HG03039 (cell line): ENCODE measurements at regions not wholly inside any gene's neighbourhood (a gene's known extent, or its start where the extent isn't known, plus 50 kb on each side); places are given as distances from the start of the nearest gene placed in this dataset.
"Not testable (repeated sequence)": the region's sequence is repeated elsewhere in the genome, so short reads cannot be mapped to it uniquely, and the experiment has no call there.

Experiments used
- ATAC-seq: cut with Tn5 transposase; IDR thresholded peaks from one replicate; pipeline ENCODE4 v1.9.1; 2021; ENCODE audit warnings: mild to moderate bottlenecking, moderate library complexity; ENCODE audit not compliant: unreplicated experiment

DNA sequence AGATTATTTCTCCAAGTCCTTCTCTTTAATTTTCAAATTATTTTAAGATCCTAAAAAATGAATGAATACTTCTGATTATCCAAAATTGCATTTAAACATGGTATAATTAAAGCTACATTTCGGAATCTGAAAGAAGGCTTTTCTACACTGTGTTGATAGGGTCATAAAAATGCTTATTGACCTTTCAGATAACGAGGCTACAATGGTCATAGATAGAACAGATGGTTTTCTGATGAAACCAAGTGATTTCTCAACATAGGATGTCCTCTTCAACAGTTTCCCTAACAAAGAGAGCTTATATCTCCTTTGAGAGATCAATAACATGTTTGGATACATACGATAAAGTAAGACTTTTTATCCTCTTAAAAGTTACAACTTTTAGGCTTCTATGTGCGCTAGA, 201.1 kb downstream of the PTH2R start:
- ATAC-seq, result no peak

DNA sequence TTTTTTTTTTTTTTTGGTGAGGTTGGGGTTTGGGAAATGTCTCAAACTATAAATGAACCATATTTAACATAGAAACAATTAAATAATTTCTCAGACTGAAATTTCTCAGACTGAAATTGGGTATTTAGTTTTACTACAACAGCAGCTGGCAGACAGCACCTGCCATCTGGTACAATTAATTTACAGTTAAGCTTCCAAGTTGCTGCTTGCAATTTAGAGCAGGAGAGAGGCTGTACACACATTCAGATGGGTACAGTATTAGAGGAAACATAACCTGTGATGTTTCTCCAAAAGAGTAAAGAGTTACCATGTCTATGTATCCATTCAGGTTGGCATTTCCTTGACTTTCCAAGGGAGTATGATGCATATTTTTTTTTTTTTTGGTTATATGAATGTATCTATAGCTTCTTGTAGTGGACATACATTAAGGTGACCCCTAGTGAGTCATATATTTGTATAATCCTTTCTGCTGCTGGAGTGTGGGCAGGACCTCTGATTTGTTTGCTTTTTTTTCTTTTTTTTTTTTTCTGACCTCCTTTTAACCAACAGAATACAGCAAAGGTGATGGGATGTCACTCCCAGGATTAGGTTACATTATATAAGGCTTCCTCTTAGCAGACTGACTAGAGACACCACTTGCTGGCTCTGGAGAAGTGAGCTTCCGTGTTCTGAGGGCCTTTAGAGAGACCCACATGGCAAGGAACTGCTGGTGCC, 201.7 kb downstream of the PTH2R start:
- no peak for ATAC-seq

GRCh38 chr2:208609166-208609804, 202.7 kb downstream of the PTH2R start:
- ATAC-seq, result no peak

- not testable (repeated sequence) for ATAC-seq
Measured at GRCh38 chr2:208615675-208616074, 209.1 kb downstream of the PTH2R start.

DNA sequence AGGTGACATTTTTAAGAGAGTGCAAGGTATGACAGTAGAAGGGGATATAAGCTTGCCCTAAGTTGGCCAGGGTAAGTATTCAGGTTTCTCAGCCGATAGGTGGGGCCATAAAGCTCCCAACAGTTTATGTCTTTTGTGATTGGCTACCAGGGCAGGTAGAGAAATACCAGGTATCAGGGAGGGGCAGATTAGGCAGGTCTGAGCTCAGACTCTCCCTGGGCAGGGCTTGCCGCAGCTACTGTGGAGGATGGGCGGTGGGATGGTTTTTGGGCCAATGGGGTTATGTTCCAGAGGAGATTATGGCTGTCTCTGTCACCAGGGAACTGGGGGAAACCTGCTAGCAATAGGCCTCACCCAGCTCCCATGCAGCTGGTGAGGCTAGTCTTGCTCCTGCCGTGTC, 211.6 kb downstream of the PTH2R start:
- ATAC-seq, result no peak

- ATAC-seq, result no peak
Measured at GRCh38 chr2:208619993-208620392, 213.4 kb downstream of the PTH2R start.

- no peak for ATAC-seq
Measured at GRCh38 chr2:208620487-208620978, 213.9 kb downstream of the PTH2R start.

DNA sequence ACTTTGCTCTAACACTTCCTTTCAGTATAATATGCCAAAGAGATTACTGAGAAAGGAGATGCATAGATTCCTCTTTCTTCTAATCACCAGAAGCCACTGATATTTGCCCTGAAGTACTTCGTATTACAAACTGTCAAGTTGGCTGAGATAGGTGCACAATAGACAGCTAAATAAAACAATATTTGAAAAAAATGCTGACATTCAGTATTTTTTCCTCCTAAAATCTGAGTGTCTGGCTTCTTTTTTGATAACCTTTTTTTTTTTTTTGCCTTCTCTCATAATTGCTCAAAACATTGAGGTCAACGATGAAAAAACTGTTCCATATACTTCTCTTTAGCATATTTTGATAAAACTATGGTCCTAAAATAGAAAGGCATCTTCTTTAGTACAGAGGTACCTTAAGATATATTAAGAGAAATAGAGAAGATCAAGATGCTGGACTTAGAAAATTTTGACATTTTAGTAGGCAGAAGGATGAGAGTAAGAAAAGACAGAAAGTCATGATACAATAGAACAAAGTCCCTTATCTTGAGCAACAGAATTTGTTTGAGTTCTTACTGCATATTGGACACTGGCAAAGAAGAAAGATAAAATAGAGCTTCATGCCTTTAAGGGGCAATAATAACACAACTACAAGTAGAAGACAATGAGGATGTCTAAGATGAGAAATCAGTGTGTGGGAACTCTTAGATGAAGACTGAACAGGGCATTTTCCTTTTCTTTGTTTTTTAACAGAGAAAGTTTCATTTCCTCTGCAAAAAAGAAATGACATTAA, 220.7 kb downstream of the PTH2R start:
- no peak for ATAC-seq

- ATAC-seq, result no peak
Measured at GRCh38 chr2:208627916-208628315, 221.3 kb downstream of the PTH2R start.

GRCh38 chr2:208638059-208638458, 231.5 kb downstream of the PTH2R start:
- ATAC-seq, result no peak

DNA sequence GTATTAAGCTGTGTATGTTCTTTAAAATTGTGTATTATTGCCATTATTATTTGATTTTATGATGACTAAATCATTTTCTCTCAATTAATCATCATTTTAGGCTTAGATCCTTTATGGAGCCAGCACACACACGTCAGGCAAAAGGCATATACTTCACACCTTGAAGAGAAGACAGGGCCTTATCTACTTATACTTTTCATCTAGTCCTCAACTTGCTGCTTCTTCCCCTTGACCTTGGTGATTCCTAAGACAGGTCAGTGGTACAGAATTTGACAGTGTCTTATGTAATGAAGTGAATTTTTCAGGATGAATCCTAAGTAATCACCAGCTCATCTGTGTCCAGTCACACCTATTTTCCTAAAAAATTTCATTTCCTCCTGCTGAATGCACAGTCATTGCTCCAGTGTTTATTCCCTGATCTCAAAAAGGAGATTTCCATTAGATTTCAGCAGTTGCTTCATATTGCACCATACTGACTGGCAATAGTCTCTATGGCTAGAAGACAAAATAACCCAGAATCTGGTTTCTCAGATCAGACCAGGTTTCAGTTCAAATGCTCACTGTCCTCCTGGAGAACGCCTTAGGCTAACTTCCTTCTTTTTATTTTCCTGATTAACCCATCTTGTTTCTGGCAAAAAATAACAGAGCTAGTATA, 235.7 kb downstream of the PTH2R start:
- no peak for ATAC-seq

DNA sequence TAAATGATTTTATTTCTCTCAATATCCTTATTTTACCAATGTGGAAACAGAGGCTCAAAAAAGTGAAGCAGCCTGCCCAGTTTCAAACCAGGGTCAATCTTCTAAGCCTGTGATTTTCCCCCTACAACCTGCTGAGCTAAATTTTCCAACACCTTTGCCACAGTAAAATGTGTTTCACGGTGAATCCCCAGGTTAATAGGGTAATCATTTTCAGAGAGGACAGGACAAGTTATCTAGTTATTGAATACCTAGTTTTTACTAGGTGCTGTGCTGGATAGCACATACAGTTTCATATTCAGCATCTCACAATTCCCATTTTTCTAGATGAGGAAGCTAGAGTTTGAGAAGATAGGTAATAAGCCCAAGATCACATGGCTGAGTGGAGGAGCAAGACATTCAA, 236.6 kb downstream of the PTH2R start:
- no peak for ATAC-seq

- ATAC-seq, result no peak
Measured at GRCh38 chr2:208645226-208645625, 238.6 kb downstream of the PTH2R start.

GRCh38 chr2:208648368-208648767, 241.8 kb downstream of the PTH2R start:
- no peak for ATAC-seq

DNA sequence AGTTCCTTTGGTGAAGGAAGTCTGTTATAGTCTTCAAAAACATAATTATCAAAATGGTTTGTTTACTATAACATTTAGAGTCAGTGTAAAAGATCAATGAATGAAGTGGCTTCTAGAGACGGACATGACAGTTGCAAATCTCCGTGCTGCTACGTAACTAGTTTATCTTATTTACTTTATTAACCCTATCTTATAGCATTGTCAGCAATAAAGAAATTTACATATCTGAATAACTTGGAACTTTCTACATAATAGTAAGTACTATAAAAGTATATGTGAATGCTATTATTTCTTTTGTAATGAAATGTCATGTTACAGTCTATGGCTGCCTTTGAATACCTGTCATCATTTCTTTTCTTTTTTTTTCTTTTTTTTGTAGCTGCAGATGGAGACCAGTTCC, 246.8 kb downstream of the PTH2R start:
- ATAC-seq, result no peak

DNA sequence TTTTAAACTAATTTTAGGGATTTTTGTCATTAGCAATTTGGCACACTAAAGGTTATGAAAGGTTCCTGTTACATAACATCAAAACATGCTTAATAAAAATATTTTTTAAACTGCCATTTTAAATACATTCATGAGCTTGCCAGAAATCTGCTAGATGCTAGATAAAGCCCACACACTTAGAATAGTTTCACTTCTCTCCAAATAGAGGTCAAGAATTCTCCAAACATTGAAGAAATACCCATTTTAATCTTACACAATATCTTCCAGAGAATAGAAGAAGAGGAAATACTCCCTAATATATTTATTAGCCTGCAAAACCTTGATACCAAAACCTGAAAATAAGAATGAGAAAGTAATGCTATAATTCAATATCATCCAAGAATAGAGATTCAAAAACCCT, 247.5 kb downstream of the PTH2R start:
- ATAC-seq, result no peak

- ATAC-seq, result no peak
Measured at GRCh38 chr2:208657468-208657867, 250.9 kb downstream of the PTH2R start.

GRCh38 chr2:208669394-208669793, 262.8 kb downstream of the PTH2R start:
- no peak for ATAC-seq

GRCh38 chr2:208671284-208671683, 264.7 kb downstream of the PTH2R start:
- ATAC-seq, result no peak

DNA sequence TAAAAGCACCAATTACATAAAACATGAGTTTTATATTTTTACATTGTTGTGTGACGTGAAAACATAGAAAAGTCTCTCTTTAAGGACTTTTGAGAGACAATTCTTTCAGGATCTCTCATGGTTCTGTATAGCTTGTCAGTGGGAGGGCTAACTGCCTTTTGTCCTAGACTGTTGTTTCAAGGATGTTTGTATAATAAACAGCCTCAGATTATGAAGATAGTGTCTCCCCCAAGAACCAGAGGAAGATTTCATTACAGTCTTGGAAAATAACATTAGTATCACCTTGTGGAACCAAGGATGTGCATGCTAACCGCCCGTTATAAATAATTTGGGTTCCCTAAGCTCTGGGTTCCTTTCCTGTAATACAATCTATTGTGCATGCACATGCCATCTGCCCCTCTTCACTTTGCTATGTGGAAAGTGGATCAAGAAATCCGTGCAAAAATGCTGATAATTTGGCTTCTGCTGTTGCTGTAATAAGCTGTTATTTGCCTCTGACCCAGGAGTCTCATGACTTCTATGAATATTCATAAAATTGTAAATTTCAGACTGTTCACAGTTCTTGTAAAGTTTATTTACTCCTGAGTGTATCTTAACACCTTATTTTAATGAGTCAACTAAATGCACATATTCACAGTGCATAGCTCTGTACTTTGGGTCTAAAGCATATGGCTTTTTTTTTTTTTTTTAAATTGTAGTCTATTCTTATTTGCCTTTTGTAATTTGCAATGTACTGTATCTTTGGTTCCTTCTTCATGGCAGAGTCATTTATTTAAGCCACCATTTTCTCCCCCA, 265.5 kb downstream of the PTH2R start:
- ATAC-seq, result no peak
